RPMI7951 (cell line): ENCODE measurements at regions not wholly inside any gene's neighbourhood (a gene's known extent, or its start where the extent isn't known, plus 50 kb on each side); places are given as distances from the start of the nearest gene placed in this dataset.

Experiments
- DNase-seq: peaks from one replicate; pipeline ENCODE4 v3.0.0-alpha.2; 2012; ENCODE audit warnings: low read depth

- no peak for DNase-seq
Measured at GRCh38 chr2:225340923-225341322, 58.6 kb upstream of the NYAP2 start.

GRCh38 chr2:225337183-225337582, 62.3 kb upstream of the NYAP2 start:
- peak; percentile 87 for DNase-seq

GRCh38 chr2:225334514-225334913, 65.0 kb upstream of the NYAP2 start:
- peak; percentile 66 for DNase-seq

- peak; percentile 85 for DNase-seq
Measured at GRCh38 chr2:225328192-225328591, 71.3 kb upstream of the NYAP2 start.

- DNase-seq, result peak; percentile 14
Measured at GRCh38 chr2:225326969-225327368, 72.5 kb upstream of the NYAP2 start.

GRCh38 chr2:225319872-225320271, 79.6 kb upstream of the NYAP2 start:
- no peak for DNase-seq

- no peak for DNase-seq
Measured at GRCh38 chr2:225318440-225318839, 81.1 kb upstream of the NYAP2 start.

- DNase-seq, result no peak
Measured at GRCh38 chr2:225317186-225317585, 82.3 kb upstream of the NYAP2 start.

- no peak for DNase-seq
Measured at GRCh38 chr2:225310745-225311144, 88.8 kb upstream of the NYAP2 start.

- DNase-seq, result no peak
Measured at GRCh38 chr2:225309516-225309915, 90.0 kb upstream of the NYAP2 start.

GRCh38 chr2:225296951-225297350, 102.6 kb upstream of the NYAP2 start:
- DNase-seq, result no peak

GRCh38 chr2:225295102-225295501, 104.4 kb upstream of the NYAP2 start:
- no peak for DNase-seq

- no peak for DNase-seq
Measured at GRCh38 chr2:225293638-225294037, 105.9 kb upstream of the NYAP2 start.

GRCh38 chr2:225290757-225291400, 108.6 kb upstream of the NYAP2 start:
- no peak for DNase-seq

- DNase-seq, result no peak
Measured at GRCh38 chr2:225289659-225290058, 109.9 kb upstream of the NYAP2 start.

GRCh38 chr2:225288986-225289385, 110.5 kb upstream of the NYAP2 start:
- peak; percentile 64 for DNase-seq

GRCh38 chr2:225282858-225283710, 116.4 kb upstream of the NYAP2 start:
- peak; percentile 63 for DNase-seq

GRCh38 chr2:225276207-225276606, 123.3 kb upstream of the NYAP2 start:
- DNase-seq, result no peak

GRCh38 chr2:225275443-225275842, 124.1 kb upstream of the NYAP2 start:
- DNase-seq, result no peak

- DNase-seq, result peak; percentile 73
Measured at GRCh38 chr2:225274751-225275150, 124.8 kb upstream of the NYAP2 start.

- no peak for DNase-seq
Measured at GRCh38 chr2:225272173-225272572, 127.3 kb upstream of the NYAP2 start.

- DNase-seq, result peak; percentile 85
Measured at GRCh38 chr2:225270861-225271260, 128.6 kb upstream of the NYAP2 start.

- DNase-seq, result no peak
Measured at GRCh38 chr2:225270053-225270452, 129.5 kb upstream of the NYAP2 start.
